ENCODE measurements at regions not wholly inside any gene's neighbourhood (a gene's known extent, or its start where the extent isn't known, plus 50 kb on each side); places are given as distances from the start of the nearest gene placed in this dataset.
A peak's percentile ranks its signal among the peaks of the same experiment; 100 is the strongest.

DNA sequence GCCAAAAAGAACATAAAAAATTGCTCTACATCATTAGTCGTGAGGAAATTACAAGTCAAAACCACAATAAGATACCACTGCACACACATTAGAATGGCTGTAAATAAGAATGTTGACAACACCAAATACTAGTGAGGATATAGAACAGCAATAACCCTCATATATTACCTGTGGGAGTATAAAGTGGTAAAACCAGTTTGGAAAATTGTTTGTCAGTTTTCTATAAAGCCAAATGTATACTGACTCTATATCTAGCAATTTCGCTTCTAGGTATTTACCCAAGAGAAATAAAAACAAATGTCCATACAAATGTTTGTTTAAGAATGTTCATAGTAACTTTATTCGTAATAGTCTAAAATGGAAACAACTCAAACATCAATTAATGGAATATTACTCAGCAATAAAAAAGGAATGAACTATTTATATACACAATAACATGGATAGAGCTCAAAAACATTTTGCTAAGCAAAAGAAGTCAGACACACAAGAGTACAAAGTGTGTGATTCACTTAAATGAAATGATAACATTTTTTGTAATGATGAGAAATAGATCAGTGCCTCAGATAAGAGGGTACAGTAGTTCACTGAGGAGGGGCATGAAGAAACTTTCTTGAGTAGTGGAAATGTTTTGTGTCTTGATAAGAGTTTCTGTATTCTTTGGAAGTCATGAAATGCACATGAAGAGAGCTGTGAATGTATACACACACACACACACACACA lies 219.6 kb upstream of the ZNF462 start:
- Mint-ChIP-seq H3K36me3 (ENCODE audit: low read depth) (no peaks in the 10 kb centered on the region), H3K9me3 (ENCODE audit: low read depth) (peaks cover 10% of the 10 kb centered on the region), H3K27me3 (no peaks in the 10 kb centered on the region), H3K4me1 (no peaks in the 10 kb centered on the region), H3K27ac (no peak overlapping the region), H3K4me3 (no peak overlapping the region)
- no peak for ATAC-seq
- DNase-seq = no peak
- POLR2A ChIA-PET = no interaction called here
- intact Hi-C loops (cut with DNase I, micrococcal nuclease) = loop anchor here in 1 of 2 experiments (10.0 kb wide), 2 partner anchors 49 to 89 kb away; no protein-coding TSS in a partner anchor
- CTCF ChIA-PET = no interaction called here

DNA sequence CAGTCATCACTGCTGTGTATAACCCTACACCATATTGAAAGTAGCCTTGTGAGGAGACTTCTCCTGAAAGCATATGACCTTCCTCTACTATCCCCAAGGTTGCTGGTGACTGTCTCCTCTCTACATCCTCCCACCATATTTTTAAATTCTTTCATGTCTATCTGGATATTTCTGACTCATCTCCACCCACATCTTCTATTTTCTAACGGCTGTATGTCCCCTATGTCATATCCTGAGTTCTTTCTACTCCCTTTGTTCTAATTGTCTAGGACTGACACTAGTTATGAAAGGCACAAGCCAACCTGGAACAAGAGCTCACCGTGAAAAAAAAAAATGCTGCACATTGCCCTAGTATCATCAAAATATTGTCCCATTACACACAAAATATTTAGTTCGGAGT lies 218.3 kb upstream of the ZNF462 start:
- DNase-seq (no peak), ATAC-seq (peak; percentile 19)
- H3K36me3 Mint-ChIP-seq (ENCODE audit: low read depth) = no peaks in the 10 kb centered on the region
- no peak overlapping the region for H3K4me3 Mint-ChIP-seq
- peaks cover 10% of the 10 kb centered on the region for H3K9me3 Mint-ChIP-seq (ENCODE audit: low read depth)
- ChIA-PET POLR2A (no interaction called here), CTCF (interaction anchor here (0.6 kb wide), 1 partner anchor 193 kb away, joined by 4 read pairs; no protein-coding TSS in a partner anchor)
- H3K4me1 Mint-ChIP-seq = no peaks in the 10 kb centered on the region
- intact Hi-C loops (cut with DNase I, micrococcal nuclease) = loop anchor here in 1 of 2 experiments (10.0 kb wide), 2 partner anchors 50 to 90 kb away; no protein-coding TSS in a partner anchor
- H3K27ac Mint-ChIP-seq = no peak overlapping the region
- no peaks in the 10 kb centered on the region for H3K27me3 Mint-ChIP-seq

DNA sequence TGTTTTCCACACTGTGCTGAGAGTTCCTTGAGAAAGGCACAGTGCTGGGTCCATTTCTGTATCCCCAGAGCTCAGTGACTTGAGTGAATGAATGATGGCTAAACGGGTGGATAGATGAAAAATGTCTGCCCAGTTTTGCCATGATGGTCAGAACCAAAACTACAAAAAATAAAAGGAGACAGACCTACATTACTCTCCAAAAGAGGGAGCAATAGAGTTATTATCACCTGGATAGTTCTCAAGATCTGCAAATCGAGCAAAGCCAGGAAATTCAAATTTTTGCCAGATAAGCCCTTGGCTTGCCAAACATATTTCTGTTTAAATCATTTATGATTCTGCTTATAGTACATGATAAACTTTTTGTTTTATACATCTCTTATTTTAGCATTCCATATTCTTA lies 214.2 kb upstream of the ZNF462 start:
- Mint-ChIP-seq H3K9me3 (ENCODE audit: low read depth) (peaks cover 10% of the 10 kb centered on the region), H3K36me3 (ENCODE audit: low read depth) (no peaks in the 10 kb centered on the region), H3K4me1 (no peaks in the 10 kb centered on the region), H3K4me3 (no peak overlapping the region), H3K27me3 (no peaks in the 10 kb centered on the region), H3K27ac (no peak overlapping the region)
- POLR2A ChIA-PET = no interaction called here
- CTCF ChIA-PET = no interaction called here
- intact Hi-C loops (cut with DNase I, micrococcal nuclease) = loop anchor here in 1 of 2 experiments (10.0 kb wide), 2 partner anchors 54 to 94 kb away; no protein-coding TSS in a partner anchor
- ATAC-seq = no peak
- no peak for DNase-seq

DNA sequence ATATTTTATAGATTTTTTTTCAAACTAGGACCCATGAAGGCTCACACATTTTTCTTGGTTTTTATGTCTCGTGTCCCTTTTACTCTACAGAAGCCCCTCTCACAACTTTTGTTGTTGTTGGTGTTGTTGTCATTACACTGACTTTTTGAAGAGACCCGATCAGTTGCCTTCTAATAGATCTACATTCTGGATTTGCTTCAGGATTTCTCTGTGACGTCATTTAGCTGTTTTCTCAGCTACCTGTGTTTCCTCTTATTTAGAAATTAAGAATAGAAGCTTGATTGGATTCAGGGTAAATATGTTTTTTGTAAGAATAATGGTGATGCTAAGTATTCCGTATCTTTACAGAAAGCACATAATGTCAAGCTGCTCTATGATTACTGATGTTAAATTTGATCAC lies 213.3 kb upstream of the ZNF462 start:
- no peak overlapping the region for H3K27ac Mint-ChIP-seq

DNA sequence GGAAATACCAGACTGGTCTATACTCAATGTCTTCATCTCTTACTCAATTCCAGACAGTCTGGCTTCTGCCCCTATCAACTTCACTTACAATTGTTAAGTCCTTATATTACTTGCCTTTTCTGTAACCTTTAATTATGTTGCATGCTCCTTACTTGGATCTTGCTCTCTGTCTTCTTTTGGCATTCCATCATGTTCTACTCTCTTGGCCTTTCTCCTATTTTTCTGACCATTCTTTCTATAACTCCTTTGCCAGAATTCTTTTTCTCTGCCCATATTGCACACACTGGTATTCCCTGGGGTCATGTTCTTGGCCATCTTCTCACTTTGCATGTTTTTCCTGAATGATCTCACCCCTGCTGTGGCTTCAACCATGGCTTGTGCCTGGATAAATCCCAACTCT lies 209.8 kb upstream of the ZNF462 start:
- Mint-ChIP-seq H3K4me1 (no peaks in the 10 kb centered on the region), H3K4me3 (no peak overlapping the region), H3K9me3 (ENCODE audit: low read depth) (peaks cover 4% of the 10 kb centered on the region), H3K27ac (no peak overlapping the region), H3K27me3 (no peaks in the 10 kb centered on the region), H3K36me3 (ENCODE audit: low read depth) (no peaks in the 10 kb centered on the region)
- intact Hi-C loops (cut with DNase I, micrococcal nuclease) = no loop called here
- POLR2A ChIA-PET = no interaction called here
- ATAC-seq (no peak), DNase-seq (no peak)
- CTCF ChIA-PET = no interaction called here

More for the DNA sequence above, 213.3 kb upstream of the ZNF462 start:
- no peaks in the 10 kb centered on the region for H3K27me3 Mint-ChIP-seq
- POLR2A ChIA-PET = no interaction called here
- intact Hi-C loops (cut with DNase I, micrococcal nuclease) = loop anchor here in 1 of 2 experiments (10.0 kb wide), 2 partner anchors 55 to 95 kb away; no protein-coding TSS in a partner anchor
- no peak for ATAC-seq
- CTCF ChIA-PET = no interaction called here
- no peak for DNase-seq
- H3K36me3 Mint-ChIP-seq (ENCODE audit: low read depth) = no peaks in the 10 kb centered on the region
- H3K4me1 Mint-ChIP-seq = no peaks in the 10 kb centered on the region
- no peak overlapping the region for H3K4me3 Mint-ChIP-seq
- H3K9me3 Mint-ChIP-seq (ENCODE audit: low read depth) = peaks cover 8% of the 10 kb centered on the region

DNA sequence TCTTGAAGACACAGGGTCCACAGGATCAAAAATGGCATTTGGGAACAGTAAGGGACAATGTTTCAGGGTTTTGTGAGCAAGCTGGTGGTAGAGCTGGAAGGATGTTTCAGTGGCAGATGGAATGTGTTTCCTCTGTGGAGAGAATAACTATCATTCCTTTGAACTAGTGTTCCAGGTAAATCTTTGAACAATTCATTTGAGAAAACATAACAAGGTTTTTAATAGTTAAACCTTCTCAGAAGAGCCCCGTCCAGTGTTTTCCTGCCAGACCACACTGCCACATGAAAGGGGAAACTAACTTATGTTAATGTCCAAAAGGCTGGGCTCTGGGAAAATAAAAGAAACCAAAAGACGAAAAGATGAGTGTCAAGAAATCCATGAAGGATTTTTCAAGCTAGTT lies 207.0 kb upstream of the ZNF462 start:
- Mint-ChIP-seq H3K36me3 (ENCODE audit: low read depth) (no peaks in the 10 kb centered on the region), H3K4me1 (no peaks in the 10 kb centered on the region), H3K27ac (no peak overlapping the region), H3K9me3 (ENCODE audit: low read depth) (peaks cover 4% of the 10 kb centered on the region), H3K27me3 (peaks cover 2% of the 10 kb centered on the region), H3K4me3 (no peak overlapping the region)
- DNase-seq = no peak
- intact Hi-C loops (cut with DNase I, micrococcal nuclease) = no loop called here
- no peak for ATAC-seq
- ChIA-PET CTCF (no interaction called here), POLR2A (no interaction called here)

DNA sequence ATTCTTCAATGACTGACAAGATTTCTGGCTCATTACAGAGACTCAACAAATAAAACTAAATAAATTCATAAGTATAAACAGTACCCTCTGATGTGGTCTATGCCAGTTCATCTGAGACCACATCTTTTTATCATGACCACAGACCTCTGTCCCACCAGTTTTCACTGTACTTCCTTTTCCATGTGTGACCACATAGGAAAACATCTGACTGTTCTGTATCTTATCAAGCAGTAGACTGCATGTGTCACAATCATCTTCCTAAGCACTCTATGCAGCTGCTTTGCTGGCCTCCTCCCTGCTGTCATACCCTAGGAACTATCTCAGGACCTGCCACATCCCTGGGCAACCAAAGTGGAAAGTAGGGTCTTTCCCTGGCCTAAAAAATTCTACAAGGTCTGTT lies 205.0 kb upstream of the ZNF462 start:
- POLR2A ChIA-PET = no interaction called here
- Mint-ChIP-seq H3K27ac (no peak overlapping the region), H3K36me3 (ENCODE audit: low read depth) (no peaks in the 10 kb centered on the region), H3K4me1 (no peaks in the 10 kb centered on the region), H3K27me3 (peaks cover 2% of the 10 kb centered on the region), H3K9me3 (ENCODE audit: low read depth) (peaks cover 4% of the 10 kb centered on the region), H3K4me3 (no peak overlapping the region)
- intact Hi-C loops (cut with DNase I, micrococcal nuclease) = no loop called here
- no peak for ATAC-seq
- DNase-seq = no peak
- CTCF ChIA-PET = no interaction called here

DNA sequence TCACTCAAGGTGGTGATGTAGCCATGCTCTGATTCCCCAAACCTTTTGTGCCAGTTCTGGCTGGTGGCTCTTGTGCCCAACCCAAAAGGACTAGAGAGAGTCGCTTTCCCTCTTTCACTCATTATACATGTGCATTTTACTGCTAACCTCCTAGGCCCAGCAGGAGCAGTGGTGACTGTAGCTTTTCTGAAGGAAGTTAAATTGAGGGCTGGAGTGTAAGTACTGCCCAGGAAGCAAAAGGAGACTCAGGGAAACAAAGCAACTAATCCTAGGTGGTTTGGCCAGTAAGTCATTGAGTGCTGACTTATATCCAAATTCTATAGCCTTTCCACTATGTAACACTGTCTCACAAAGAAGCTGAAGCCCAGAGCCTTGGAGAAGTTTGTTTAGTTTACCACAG lies 194.4 kb upstream of the ZNF462 start:
- ATAC-seq (no peak), DNase-seq (no peak)
- CTCF ChIA-PET = no interaction called here
- H3K27me3 Mint-ChIP-seq = no peaks in the 10 kb centered on the region
- H3K4me3 Mint-ChIP-seq = no peak overlapping the region
- no peak overlapping the region for H3K27ac Mint-ChIP-seq
- POLR2A ChIA-PET = no interaction called here
- no peaks in the 10 kb centered on the region for H3K36me3 Mint-ChIP-seq (ENCODE audit: low read depth)
- H3K9me3 Mint-ChIP-seq (ENCODE audit: low read depth) = no peaks in the 10 kb centered on the region
- intact Hi-C loops (cut with DNase I, micrococcal nuclease) = no loop called here
- no peaks in the 10 kb centered on the region for H3K4me1 Mint-ChIP-seq

DNA sequence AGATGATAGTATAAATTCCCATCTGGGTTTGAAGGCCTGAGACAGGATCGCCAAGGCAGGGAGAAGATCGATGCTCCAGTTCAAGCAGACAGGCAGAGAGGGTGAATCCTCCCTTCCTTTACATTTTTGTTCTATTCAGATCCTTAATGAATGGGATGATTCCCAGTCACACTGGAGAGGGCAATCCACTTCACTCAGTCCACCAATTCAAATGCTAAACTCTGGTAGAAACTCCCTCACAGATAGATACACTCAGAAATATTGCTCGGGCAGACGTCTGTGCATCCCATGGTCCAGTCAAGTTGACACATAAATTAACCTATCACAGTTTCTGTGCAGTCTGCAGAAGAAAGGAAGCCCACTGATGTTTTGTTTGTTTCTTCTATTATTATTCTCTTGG lies 193.1 kb upstream of the ZNF462 start:
- no peaks in the 10 kb centered on the region for H3K27me3 Mint-ChIP-seq
- DNase-seq (no peak), ATAC-seq (no peak)
- H3K4me3 Mint-ChIP-seq = no peak overlapping the region
- no peak overlapping the region for H3K27ac Mint-ChIP-seq
- intact Hi-C loops (cut with DNase I, micrococcal nuclease) = no loop called here
- H3K9me3 Mint-ChIP-seq (ENCODE audit: low read depth) = no peaks in the 10 kb centered on the region
- no peaks in the 10 kb centered on the region for H3K4me1 Mint-ChIP-seq
- ChIA-PET CTCF (no interaction called here), POLR2A (no interaction called here)
- H3K36me3 Mint-ChIP-seq (ENCODE audit: low read depth) = no peaks in the 10 kb centered on the region

DNA sequence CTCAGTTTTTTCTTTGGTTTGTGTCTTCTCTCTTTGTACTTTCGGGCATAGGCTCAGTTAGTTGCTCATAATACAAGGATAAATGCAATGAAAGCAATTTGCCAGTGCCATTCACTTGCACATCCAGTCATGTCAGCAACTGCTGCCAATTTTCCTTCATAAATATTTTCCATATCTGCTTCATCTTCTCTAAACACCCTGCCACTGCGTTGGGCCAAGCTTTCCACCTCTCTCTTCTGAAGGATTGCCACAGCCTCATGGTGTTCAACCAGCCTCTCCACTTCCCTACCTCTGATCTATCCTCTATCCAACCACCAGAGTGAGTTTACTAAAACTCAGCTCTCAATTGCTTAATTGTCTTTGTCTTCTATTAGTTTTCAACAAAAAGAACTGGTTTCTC lies 192.5 kb upstream of the ZNF462 start:
- ChIA-PET POLR2A (no interaction called here), CTCF (no interaction called here)
- no peaks in the 10 kb centered on the region for H3K4me1 Mint-ChIP-seq
- no peak overlapping the region for H3K27ac Mint-ChIP-seq
- H3K9me3 Mint-ChIP-seq (ENCODE audit: low read depth) = no peaks in the 10 kb centered on the region
- intact Hi-C loops (cut with DNase I, micrococcal nuclease) = no loop called here
- H3K36me3 Mint-ChIP-seq (ENCODE audit: low read depth) = no peaks in the 10 kb centered on the region
- DNase-seq = no peak
- H3K4me3 Mint-ChIP-seq = no peak overlapping the region
- H3K27me3 Mint-ChIP-seq = no peaks in the 10 kb centered on the region
- no peak for ATAC-seq

DNA sequence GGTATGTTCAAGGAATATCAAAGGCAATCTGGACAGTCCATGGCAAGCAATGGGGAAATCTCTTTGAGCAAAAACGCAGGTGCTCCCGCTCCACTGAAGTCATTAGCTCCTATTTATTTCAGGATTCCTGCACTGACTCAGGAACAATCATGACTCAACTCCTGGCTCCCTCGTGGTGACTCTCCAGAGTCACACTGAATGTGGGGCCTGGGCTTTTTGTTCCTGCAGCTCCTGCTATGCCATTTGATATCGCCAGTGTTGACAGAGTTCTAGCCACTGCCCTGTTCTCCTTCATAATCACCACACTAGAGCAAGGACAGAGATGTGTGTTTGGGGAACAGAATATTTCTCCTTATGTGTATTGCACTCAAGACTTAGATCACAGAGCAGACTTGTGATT lies 187.2 kb upstream of the ZNF462 start:
- H3K27ac Mint-ChIP-seq = no peak overlapping the region
- ATAC-seq (no peak), DNase-seq (no peak)
- no peaks in the 10 kb centered on the region for H3K4me1 Mint-ChIP-seq
- no peaks in the 10 kb centered on the region for H3K27me3 Mint-ChIP-seq
- H3K36me3 Mint-ChIP-seq (ENCODE audit: low read depth) = no peaks in the 10 kb centered on the region
- intact Hi-C loops (cut with DNase I, micrococcal nuclease) = no loop called here
- no peak overlapping the region for H3K4me3 Mint-ChIP-seq
- POLR2A ChIA-PET = interaction anchor here (0.6 kb wide), 1 partner anchor 125 kb away, joined by 3 read pairs; no protein-coding TSS in a partner anchor
- CTCF ChIA-PET = no interaction called here
- no peaks in the 10 kb centered on the region for H3K9me3 Mint-ChIP-seq (ENCODE audit: low read depth)

DNA sequence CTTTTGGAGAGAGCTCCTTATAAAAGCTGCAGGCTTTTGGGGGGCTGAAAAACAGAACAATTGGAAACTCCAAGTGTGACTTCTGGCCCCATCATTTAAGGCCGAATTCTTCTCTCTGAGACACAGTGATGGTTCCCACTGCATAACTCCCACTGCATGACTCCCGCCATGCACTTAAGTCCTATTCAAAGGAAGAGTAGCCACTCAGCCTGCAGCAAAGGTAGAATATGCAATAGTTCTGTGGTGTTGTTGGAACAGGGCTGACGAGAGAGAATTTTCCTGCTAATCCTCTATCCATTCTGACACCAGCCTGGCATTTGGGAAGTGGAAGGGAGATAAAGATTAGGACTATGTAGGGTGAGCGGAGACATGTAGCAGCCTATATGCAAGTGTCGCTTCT lies 185.6 kb upstream of the ZNF462 start:
- ChIA-PET CTCF (no interaction called here), POLR2A (interaction anchor here (0.7 kb wide), 1 partner anchor 358 kb away, joined by 3 read pairs; no protein-coding TSS in a partner anchor)
- Mint-ChIP-seq H3K27ac (no peak overlapping the region), H3K9me3 (ENCODE audit: low read depth) (no peaks in the 10 kb centered on the region), H3K4me3 (no peak overlapping the region), H3K36me3 (ENCODE audit: low read depth) (no peaks in the 10 kb centered on the region), H3K4me1 (no peaks in the 10 kb centered on the region), H3K27me3 (no peaks in the 10 kb centered on the region)
- DNase-seq (no peak), ATAC-seq (no peak)
- intact Hi-C loops (cut with DNase I, micrococcal nuclease) = no loop called here
